ENCODE measurements at regions not wholly inside any gene's neighbourhood (a gene's known extent, or its start where the extent isn't known, plus 50 kb on each side); places are given as distances from the start of the nearest gene placed in this dataset.

GRCh38 chr3:24781454-24781853, 286.8 kb upstream of the THRB start:
- TF ChIP-seq CTCF (IDR thresholded peaks at IDR 0.05) (no peak), EP300 (IDR thresholded peaks at IDR 0.05) (no peak), POLR2AphosphoS5 (IDR thresholded peaks at IDR 0.05) (no peak)

Data from suprapubic skin (tissue), 4 donors.